GM12892 (cell line): ENCODE measurements at regions not wholly inside any gene's neighbourhood (a gene's known extent, or its start where the extent isn't known, plus 50 kb on each side); places are given as distances from the start of the nearest gene placed in this dataset.

Source experiments
- DNase-seq: peaks from one replicate; pipeline ENCODE4 v3.0.0; 2011; ENCODE audit not compliant: insufficient read length
- FAIRE-seq: peaks from 2 replicates; lab custom pipeline; 2011; peaks lifted over from hg19 to GRCh38; lab: Jason Lieb, UNC
- POLR2A ChIP-seq: IDR thresholded peaks from 2 replicates; pipeline ENCODE4 v1.6.1; 2011; ENCODE audit warnings: low read depth, low read length, control low read depth
- POLR2AphosphoS5 ChIP-seq: IDR thresholded peaks from 2 replicates; pipeline ENCODE4 v1.6.1; 2011; ENCODE audit warnings: low read depth, low read length, control low read depth
- TAF1 ChIP-seq: IDR thresholded peaks from 2 replicates; pipeline ENCODE4 v1.6.1; 2011; ENCODE audit warnings: low read depth, mild to moderate bottlenecking, control low read depth, low read length, borderline replicate concordance

DNA sequence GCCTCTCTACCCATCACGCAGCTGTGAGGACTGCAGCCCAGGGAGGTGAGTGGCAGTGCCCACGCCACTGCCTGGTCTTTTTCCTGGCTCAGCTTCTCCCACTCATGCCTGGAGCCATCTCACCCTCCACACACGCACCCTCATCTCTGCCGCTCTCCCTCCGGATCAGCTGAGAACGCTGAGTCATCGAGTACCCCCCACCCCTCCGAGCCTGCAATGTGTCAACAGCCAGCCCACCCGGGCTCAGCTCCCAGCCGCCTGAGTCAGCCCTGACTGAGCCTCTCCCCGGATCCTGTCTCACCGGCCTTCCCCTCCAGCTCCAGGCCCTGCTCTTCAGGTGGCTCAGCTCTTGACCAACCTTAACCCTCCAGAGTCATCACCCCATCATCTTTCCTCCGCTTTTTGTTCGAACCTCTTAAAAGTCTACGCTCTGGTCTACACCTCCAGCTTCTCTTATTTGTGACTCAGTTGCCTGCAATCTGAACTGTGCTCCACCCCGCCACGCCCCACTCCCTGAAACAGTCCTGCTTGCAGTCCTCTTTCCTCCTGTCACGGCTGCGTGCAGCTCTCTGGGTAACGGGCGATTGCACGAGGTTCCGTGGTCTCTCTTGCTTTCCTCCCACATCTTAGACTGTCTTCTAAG is 94.4 kb upstream of the ASAP2 start:
- TF ChIP-seq POLR2AphosphoS5 (no peak), POLR2A (no peak), TAF1 (no peak)
- no peak for DNase-seq
- FAIRE-seq, result no peak

DNA sequence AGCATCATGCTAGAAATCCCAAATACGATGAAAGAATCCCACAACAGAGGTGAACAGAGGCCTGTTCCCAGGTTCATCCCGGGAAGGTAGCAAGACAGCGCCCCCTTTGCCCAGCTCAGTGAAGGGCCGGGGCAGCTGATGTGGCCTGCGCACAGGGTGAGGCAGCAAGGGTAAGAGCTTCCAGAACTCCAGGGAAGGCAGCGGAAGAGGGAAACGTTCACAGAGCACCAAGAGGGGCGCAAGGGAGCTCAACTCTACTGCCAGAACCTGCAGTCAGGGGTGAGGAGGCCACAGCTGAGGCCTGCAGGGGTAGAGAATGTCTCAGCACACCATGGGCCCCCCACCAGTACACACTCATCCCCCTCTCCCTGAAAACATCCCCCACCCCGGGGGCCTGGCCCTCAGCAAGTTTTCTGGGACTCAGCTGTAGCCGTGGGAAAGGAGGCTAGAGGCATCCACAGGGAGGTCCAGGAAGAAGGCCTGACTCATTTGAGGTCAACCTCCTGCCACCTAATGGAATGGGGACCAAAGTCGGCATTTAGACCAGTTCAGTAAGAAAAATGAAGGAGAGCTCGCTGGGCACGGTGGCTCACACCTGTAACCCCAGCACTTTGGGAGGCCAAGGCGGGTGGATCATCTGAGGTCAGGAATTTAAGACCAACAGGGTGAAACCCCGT is 95.6 kb upstream of the ASAP2 start:
- no peak for TF ChIP-seq POLR2A
- TF ChIP-seq POLR2AphosphoS5, result no peak
- no peak for TF ChIP-seq TAF1
- DNase-seq (no peak), FAIRE-seq (no peak)

DNA sequence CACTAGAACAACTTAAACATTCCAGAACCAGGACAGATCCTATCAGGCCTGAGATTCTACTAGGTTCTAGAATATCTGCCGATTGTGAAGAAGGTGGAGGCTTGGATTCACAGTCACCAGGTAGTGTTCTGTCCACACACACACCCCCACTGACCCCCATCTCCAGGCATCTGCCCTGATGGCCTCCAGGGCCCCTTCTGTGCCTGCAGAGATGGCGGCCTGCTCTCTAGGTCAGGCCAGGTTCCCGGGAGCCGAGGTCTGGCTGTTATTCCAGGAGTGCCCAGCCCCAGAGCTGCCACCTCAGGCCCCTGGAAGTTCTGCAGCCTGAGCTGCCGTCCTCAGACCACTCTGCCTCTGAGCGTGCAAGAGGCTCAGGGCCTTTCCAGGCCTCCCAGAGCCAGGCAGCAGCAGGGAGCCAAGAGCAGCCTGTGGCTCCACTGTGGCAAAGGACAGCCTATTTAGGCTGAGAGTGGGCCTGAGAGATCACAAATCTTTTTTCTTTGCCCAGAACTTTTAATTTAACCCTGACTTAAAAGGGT is 96.2 kb upstream of the ASAP2 start:
- FAIRE-seq (no peak), DNase-seq (no peak)
- no peak for TF ChIP-seq POLR2AphosphoS5
- no peak for TF ChIP-seq POLR2A
- TF ChIP-seq TAF1, result no peak

DNA sequence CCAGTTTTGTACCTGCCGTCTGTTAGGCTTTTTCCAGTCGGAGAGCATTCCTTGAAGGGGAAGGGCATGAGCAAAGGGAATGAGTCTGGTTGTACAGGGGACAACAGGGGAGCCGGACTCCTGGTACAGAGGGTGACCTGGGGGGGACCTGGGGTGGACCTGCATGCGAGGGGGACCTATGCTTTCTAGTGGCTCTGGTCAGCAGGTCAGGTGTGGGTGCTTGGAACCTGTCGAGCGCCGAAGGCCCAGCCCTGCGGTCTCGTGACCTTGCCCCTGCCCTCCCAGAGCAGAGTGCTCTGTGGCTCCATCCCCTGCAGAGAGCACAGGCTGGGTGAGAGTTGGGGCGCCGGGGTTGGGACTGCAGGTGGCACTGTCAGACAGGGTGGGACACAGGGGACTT is 96.7 kb upstream of the ASAP2 start:
- FAIRE-seq (no peak), DNase-seq (no peak)
- no peak for TF ChIP-seq TAF1
- no peak for TF ChIP-seq POLR2A
- no peak for TF ChIP-seq POLR2AphosphoS5

DNA sequence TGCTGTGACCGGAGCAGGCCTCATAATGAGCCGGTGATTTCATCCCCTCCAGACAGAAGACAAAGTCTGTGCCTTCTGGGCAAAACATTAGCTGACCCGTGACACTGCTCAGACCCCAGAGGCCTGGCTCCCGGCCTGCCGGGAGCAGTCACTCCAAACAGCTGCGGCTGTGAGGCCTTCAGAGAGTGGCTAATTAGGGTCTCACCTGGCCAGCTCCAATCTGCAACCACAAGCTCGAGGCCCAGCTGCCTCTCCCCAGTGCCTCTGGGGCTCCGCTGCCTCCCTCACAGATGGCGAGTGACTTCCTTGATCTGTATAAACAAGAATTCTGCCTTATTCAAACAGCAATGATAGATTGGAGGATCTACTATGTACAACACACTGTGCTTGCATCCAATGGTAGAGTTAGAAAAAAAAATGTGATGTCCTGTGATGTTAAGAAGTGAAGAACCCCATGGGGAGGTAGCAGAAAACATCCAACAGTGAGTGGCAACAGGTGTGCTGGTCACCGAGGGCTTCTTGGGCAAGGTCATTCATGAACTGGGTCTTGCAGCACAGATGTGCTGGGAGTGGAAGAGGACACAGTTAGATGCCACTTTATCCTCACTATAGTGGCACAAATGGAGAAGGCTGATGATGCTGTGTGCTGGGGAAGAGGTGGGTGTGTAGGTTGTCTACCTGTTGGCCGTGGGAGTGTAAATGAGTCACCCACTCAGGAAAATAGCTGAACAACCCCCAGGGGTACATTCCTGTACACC is 98.2 kb upstream of the ASAP2 start:
- DNase-seq (no peak), FAIRE-seq (no peak)
- TF ChIP-seq POLR2AphosphoS5 (no peak), TAF1 (no peak), POLR2A (no peak)

DNA sequence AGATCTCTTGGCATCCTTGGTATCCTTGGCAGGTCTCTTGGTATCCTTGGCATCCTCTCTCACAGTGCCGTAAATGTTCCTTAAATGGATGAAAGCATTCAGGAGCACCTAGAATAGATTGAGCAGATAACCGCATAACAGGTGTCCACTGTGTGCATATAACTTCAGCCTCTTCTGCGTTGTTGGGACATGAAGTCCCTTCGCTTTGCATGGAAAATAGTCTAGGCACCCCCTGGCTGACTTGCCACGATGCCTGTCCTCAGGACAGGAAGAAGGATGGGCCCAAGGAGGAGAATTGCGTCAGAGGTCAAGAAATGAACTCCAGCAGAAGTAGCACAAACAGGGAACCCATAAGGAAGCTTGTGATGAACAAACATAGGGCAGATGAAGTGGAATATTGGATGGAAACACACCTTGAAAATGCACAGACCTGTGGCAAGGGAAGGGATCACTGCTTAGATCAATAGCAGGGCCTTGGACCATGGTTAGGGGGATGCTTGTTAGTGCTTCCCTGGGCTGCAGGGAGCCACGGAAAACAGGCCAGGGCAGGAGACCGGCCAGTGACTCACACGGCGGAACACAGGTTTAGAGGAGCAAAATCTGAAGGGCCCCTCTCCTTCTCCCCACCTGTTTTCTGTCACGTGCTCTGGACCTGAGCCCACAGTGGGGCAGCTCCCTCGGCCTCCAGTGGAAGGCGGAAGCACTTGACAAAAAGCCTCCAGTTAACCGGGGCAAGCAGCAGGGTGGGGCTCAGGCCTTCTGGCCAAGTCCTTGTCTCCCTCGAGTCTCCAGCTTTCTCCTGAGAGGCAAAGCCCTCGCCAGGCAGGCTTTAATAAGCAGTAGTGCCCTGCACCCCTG is 99.2 kb upstream of the ASAP2 start:
- DNase-seq (no peak), FAIRE-seq (no peak)
- TF ChIP-seq POLR2A, result no peak

DNA sequence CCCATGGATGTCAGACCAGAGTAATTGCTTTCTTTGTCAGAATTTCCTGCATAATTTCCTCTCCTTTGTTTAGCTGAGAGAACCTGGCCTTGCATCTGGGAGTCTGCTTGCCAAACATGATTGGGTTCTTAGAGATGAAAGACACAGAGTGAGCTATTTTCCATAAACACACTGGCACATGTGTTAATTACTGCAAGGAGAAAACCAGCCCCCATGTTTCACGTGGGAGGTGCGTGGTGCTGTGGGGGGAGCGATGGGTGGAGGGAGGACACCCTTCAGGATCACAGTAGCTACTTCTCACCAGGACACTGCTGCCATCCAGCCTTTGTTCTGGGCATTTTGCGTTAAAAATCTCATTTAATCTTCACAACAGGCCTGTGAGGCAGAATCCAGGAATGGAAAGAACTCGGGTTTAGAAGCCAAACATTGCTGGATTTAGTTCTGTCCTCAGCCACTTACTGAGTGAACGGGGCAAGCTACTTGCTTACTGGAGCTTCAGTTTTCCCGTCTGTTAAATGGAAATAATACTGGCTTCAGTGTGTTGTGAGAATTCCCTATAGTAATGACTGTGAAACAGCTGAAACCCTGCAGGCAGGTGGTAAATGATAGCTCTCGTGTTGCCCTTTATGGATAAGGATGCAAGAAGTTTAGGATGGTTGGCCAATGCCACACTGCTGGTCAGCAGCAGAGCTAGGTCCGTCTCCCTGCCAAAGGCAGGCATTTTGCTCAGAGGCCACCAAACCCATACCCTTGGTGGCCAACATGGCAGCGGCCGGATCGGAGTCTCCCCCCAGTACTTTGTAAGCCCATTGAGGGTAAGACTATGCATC is 100.1 kb upstream of the ASAP2 start:
- DNase-seq, result no peak
- no peak for FAIRE-seq

DNA sequence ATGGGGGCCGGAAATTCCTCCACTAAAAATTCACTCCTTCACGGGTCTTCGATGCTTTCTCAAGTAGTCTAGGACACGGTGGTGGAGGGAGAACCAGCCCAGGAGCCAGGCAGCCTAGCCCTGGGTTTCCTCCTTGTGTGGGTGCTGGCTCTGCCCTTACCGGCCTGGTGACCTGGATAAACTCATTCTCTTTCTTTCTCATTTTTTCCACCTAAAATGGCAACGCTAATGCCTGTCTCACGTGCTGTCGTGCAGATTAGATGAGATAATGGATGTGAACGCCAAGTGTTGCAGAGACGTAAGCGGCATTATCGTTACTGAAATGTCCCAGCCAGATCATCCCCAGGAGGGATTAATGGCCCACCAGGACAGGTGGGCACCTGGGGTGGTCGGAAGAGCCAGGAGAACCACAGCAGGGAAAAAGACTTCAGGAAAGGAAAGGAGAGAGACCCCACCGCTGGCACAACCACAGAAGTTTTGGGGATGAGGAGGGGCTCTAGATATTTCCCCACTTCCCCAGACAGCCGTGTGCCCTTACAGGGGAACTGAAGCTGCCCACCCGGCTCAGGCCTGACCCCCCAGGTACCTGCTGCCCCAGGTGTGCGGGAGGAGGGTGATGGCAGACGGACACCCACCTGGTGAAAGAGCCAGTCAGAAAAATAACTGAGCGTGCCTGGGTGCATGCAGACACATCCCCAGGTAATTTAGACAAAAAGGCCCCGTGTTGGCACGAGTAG is 100.8 kb upstream of the ASAP2 start:
- TF ChIP-seq TAF1 (no peak), POLR2AphosphoS5 (no peak), POLR2A (no peak)
- DNase-seq (no peak), FAIRE-seq (no peak)

More for the DNA sequence above, 100.1 kb upstream of the ASAP2 start:
- TF ChIP-seq POLR2A (no peak), POLR2AphosphoS5 (no peak), TAF1 (no peak)

DNA sequence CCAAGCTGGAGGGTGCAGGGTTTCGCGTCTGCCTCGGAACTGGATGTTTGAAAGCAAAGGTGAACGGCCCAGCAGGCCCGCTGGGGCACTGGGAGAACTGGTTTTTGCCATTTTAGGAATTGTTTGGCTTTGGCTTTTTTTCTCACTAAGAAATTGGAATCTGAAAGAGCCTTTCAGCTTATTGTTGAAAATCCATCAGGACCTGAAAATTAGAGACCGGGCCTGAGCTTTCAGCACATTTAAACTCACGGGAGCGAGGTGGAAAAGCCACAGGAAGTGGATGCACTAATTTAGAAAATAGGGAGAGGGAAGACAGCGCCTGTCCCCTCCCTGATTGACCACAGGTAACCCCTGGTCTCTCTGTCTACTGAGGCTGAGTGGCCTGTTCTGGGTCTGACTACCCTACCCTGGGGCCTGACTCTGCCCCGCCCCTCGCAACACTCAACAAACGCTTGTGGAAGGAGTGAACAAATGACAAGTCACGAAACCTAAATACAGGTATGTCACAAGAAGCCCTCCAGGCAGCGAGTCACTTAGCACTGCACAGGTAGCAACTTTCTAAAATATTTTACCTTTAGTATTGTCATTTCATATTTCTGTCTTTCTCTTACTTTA is 100.3 kb upstream of the MBOAT2 start:
- FAIRE-seq (no peak), DNase-seq (no peak)
- no peak for TF ChIP-seq POLR2AphosphoS5
- no peak for TF ChIP-seq POLR2A
- TF ChIP-seq TAF1, result no peak
